Activated CD8-positive, alpha-beta memory T cell treated with anti-CD3 and anti-CD28 coated beads for 1 hour (primary cell): ENCODE measurements at regions not wholly inside any gene's neighbourhood (a gene's known extent, or its start where the extent isn't known, plus 50 kb on each side); places are given as distances from the start of the nearest gene placed in this dataset.
"Not testable (repeated sequence)": the region's sequence is repeated elsewhere in the genome, so short reads cannot be mapped to it uniquely, and the experiment has no call there.

Source experiments
- DNase-seq, 2 donors: peaks; one replicate each; pipeline ENCODE4 v3.0.0-alpha.2; 2020; ENCODE audit warnings: low read depth in 1 of 2; ENCODE audit errors: extremely low read depth in 1 of 2

DNA sequence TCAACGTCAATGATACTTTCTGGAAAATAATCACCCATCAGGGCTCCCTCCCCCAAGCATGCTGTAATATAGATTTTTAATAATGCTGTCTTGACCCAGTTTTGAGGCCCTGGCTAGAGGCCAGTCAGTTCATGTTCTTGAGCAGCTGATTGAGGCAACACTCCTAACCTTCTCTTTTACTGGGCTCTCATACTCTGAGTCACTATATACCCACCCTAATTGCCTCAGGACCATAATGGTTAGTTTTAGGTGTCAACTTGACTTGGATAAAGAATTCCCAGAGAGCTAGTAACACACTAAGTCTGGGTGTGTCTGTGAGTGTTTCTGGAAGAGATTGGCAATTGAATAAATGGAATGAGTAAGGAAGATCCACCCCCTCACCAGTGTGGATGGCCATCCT, 527.0 kb upstream of the ATP2B1 start:
- DNase-seq = no peak

DNA sequence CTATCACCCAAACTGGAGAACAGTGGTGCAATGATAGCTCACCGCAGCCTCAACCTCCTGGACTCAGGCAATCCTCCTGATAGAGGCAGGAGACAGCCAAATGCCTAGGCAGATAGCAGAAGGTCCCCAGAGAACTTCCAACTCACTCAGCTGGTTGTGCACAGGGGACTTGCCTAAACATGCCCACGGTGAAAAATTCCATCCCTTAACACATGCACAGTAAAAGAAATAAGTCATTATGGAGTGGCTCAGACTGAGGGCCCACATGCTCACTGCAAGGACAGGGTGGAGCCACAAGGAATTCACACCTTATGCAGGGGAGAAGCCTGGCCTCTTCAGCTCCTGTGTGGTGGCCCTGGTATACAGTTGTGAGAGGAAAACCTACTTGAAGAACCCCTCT, 525.8 kb upstream of the ATP2B1 start:
- no peak for DNase-seq

DNA sequence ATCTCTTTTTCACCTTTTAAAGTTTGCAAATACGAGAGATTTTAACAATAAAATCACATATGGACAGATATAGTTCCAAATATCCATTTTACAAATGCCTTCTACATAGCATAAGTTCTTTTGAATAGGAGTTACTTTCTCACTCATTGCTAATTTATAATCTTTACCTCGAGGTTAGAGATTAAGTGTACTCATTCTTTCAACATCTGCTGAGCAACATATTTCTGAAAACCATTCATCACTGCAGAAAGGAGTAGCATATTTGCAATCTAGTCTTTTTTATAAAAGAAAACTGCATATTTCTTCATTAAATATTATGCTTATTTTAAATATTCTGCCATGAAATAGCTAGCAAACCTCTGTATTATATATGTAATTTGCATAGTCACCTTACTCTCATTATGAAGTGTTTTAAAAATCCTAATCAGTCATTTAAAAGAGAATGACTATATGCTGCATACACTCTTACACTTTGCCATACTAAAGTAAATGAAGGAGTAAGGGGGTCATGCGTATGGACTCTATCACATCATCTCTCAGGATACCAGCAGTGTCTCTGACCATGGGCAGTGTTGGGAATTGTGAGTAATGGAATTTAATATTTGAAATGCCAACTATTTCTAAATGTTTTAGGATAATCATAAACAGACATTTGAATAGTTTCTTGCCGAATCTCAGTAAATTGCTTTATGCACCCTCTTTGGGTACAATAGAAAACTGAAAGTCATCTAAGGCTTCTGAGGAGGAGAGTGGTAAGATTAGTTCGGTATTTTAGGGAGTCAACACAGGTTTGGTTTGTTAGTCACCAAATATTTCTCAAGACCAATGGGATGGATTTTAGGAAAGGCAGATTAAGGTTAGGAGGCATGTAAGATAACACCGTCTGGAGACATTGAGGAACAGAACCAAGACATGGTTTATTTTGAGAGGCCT, 524.8 kb upstream of the ATP2B1 start:
- DNase-seq = no peak

DNA sequence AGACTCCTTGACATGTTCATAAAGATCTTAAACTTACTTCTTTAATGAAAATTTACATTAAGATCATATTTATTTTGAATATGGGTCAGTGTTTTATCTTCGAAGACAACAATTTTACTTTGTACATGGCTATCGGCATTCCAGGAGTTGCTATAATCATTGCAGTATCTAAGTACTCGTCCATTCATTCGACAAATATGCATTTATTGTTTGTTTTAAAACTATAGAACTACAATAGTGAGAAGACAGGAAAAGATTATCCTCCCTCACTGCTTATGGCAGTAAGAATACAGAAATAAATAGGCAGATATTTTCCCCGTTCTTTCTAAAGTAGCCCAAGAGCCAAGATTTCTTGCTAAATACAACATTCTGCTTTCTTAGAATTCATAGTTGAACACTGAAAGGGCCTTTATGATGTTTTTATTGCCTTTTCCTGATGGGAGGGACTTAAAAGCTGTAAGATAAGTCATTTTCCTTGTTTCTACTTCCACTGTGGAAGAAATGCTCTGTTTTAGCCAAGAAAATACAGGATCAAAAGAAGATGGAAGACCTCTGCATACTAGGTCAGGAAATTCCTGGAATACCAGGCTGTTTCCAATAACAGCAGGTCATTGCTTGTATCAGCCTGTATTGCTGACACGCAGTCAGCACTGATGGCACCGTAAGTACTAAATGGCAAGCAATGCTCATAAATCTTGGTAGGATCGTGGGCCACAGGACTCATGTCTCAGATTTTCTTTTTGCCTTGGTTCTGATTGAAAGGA, 521.0 kb upstream of the ATP2B1 start:
- no peak for DNase-seq

DNA sequence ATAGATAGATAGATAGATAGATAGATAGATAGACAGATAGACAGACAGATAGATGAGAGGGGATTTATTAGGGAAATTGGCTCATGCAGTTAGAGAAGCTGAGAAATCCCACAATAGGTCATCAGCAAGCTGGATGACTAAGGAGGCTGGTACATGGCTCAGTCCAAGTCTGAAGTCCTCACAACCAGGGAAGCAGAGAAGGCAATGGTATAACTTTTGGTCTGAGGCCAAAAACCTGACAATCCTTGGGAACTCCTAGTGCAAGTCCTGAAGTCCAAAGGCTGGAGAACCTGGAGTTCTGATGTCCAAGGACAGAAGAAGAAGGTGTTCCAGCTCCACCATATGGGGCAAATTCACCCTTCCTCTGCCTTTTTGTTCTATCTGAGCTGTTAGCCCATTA, 517.6 kb upstream of the ATP2B1 start:
- no peak for DNase-seq

DNA sequence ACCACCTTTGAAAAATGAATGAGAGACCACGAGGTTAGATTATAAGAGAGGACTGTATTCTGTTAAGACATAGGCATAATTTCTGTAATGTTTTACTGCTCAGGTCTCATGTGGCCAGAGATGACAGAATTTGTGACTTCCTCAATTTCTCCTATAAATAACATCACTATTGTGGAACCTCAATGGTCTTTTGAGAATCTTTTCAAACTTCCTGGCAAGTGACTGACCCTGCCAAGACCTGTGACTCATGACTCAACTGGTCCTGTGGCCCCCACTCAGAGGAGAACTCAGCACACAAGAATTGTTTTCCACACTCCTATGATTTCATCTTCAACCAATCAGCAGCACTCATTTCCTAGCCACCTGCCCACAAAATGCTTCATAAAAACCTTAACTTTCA, 508.2 kb upstream of the ATP2B1 start:
- DNase-seq = no peak

DNA sequence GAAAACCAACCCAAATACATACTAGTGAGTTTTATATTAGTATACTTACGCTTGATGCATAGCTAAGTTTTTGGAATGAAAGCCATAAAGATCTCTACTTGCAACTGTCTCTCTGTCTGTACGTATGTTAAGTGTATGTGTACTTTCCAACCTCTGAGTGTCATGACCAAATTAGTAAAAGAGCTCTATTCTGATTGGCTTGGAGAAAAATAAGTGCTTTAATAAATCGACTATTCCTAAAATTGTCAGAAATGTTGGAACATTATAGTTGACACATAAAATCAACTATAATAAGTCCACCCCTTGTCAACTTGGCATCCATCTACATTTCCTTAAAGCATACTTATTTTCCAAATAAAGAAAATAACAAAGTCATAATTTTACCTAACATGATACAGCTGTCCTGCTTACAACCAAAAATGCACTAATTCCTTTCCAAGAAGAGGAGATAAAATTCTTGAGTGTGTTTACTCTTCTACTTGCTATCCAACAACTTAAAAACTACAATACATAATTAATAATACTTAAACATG, 507.4 kb upstream of the ATP2B1 start:
- no peak for DNase-seq

DNA sequence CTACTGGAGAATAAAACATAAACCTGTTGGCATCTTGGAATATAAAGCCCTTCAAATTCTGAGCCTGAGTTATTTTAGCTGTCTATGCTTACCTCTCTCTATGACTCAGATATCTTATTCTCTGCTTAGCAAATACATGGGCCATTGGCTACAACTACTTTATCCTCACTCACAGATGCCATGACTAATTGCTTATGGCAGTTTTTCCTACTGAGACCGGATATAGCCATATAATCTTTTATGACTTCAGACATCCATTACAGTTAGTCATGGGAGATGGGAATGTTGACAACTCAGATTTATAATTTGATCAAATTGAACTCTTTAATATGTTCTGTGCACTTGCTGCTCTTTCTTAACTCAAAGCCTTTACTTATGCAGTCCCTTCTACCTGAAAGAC, 502.4 kb upstream of the ATP2B1 start:
- DNase-seq = no peak

DNA sequence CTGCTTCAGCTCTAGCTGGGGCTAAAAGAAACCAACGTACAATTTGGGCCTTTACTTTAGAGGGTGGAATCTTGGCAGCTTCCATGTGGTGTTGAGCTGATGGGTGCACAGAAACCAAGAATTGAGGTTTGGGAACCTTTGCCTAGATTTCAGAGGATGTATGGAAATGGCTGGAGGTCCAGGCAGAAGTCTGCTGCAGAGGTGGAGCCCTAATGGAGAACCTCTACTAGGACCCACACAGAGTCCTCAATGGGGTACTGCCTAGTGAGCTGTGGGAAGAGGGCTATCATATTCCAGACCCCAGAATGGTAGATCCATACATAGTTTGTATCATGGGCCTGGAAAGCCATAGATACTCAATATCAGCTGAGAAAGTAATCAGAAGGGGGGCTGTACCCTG, 500.4 kb upstream of the ATP2B1 start:
- DNase-seq = no peak

DNA sequence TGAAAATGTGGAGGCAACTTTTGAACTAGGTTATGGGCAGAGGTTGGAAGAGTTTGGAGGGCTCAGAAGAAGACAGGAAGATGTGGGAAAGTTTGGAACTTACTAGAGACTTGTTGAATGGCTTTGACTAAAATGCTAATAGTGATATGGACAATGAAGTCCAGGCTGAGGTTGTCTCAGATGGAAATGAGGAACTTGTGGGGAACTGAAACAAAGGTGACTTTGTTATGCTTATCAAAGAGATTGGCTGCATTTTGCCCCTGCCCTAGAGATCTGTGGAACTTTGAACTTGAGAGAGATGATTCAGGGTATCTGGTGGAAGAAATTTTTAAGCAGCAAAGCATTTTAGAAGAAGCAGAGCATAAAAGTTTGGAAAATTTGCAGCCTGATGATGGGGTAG, 499.7 kb upstream of the ATP2B1 start:
- DNase-seq = not testable (repeated sequence)

DNA sequence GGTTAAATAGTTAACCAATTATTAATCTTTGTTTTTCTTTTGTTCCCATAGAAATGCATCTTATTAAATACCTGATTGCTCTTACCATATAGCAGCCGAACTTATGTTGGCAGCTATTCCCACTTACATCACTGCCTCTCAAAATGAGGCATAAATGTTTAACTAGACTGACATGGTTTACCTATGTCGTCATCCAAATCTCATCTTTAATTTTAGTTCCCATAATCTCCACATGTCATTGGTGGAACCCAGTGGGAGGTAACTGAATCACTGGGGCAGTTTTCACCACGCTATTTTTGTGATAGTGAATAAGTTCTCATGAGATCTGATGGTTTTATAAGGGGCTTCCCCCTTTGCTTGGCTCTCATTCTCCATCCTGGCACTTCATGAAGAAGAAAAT, 499.2 kb upstream of the ATP2B1 start:
- DNase-seq = no peak

DNA sequence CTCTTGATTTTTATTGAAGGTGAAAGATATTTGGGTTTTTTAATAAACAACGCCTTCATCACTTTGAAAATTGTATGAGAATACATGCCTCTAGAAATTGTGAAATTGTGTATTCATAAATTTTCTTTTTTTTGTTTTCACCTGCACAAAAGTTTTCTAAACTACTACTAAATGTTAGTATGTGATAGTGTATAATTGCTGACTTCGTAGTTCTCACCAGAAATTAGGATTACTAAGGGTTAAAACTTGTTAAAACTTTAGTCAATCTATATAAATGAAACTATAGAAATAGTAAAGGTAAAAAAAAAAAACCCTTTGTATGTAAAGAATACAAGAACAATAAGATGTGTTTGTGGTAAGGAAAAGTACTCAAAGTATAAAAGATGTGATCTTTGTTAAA, 496.5 kb upstream of the ATP2B1 start:
- DNase-seq = no peak

DNA sequence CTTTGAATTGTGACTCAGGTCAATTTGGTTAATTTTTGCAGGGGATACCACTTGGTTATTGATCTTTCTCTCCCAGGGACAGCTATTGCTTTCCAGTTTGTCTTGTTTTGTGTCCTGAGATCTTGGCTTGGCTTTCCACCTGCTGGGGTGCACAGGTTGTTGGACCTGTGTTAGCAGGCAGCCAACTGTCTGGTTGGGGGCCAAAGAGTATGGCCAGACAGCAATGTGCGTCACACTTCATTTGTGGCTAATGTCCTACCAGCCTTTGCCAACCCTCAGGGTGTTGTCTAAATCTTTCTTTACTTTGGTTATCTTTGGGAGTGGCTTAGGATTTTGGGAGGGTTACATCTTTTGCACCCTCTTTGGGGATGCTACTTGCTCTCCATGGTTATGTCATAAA, 494.9 kb upstream of the ATP2B1 start:
- DNase-seq = no peak

DNA sequence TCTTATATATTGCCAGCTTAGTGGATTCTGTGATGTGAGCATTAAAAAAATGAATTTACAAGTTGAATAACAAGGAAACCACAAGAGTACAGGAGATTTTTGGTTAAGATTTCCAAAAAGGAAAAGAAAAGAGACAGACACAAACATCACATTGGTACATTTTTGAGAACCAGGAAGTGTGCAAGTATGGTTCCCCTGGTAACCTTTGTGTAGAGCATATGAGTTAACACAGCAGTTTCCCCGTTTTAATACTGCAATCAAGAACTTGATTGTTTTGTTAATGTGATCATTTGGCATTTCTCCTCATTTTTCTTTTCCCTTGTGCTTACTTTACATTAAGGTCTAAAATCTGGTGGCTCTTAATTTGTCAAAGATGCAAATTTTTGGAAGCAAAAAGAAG, 490.4 kb upstream of the ATP2B1 start:
- no peak for DNase-seq

DNA sequence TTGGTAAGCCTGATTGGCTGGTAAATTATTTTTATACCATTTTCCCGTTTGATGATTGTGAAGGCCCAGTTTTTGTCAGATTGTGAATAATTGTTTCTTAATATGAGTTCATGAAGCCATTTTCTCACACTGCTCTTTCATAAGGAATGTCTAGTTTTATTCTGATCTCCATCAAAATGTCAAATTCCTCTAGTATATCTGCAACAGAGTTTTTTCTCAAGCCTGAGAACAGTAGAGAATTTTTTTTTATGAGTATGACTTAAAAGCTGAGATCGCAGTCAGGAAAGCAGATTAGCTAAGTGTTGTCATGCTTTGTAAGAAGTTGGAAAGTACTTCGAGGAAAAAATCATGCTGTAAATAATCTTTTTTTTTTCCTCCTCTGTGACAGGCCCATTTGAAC, 484.9 kb upstream of the ATP2B1 start:
- DNase-seq = no peak

DNA sequence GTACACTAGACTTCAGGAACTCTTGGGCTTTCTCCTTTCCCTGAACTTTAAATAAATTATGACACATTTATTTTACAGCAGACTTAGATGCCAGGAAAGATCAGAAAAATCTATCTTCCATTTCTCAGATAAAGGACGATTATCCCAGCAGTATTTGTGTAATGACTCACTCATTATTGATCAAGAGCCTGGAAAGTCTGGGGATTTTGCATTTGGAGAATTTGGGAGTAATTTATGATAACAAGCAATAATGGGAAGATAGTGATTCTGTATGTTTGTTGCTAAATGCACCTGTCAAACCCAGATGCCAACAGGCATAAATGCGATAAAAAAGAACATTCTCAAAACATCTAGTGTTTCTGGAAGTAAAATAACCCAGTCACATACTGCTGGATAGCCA, 480.2 kb upstream of the ATP2B1 start:
- no peak for DNase-seq

DNA sequence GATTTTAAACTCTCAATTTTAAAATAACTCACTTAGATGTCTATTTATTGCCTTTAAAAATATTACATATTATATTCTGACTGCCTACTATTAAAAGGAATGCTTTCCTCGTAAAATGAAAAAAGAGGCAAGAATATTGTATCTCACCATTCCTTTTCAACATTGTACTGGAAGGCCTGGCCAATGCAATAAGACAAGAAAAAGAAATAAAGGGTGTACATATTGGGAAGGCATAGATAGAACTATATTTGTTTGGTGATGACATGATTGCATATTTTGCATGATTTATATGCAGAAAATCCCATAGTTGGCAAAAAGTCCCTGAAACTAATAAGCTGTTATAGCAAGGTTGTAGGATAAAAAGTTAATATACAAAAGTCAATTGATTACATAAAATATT, 474.6 kb upstream of the ATP2B1 start:
- DNase-seq = no peak

DNA sequence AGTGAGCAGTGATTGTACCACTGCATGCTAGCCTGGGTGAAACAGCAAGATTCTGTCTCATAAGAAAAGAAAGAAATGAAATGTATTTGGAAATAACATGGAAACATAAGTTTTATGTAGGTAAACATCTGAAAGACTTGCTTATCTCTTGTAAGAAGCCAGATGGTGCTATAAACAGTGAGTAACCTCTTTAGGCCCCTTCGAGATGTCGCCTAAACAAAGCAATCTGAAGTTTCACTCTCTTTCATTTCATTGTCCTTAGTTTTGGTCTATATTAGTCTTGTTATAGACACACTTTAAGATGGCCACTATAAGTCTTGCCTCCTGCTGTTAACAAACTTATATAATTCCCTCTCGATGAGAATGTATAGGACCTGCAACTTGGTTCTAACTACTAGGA, 472.6 kb upstream of the ATP2B1 start:
- no peak for DNase-seq

DNA sequence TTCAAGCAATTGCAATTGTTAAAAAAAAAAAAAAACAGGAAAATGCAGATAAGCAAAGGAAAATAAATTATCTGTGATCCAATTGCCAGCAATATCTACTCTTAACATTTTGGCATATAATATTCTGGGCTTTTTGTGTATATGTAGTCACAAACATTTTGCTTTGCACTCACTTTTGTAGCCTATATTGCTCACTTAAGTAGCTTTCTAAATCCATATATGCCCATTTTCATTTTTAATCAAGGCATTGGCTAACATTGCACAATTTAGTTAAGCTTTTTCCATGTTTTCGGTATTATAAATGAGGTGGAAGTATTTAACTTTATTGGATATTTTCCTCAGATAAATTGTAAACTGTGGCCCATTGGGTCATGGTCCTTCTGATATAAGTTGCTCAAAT, 466.3 kb upstream of the ATP2B1 start:
- no peak for DNase-seq

DNA sequence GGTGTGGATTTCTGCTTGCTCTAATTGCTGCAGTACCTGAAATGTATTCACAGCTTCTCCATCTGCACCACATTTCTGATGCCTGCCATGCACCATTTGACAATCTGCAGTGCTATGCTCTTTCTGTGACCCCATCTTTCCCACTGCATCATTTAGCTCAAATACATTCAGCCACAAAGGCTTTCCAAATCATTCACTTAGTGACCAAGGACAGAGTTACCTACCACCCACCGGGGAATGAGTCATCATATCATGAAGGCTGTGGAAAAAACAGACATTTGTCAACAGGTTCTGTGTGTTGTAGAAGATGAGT, 465.5 kb upstream of the ATP2B1 start:
- DNase-seq = no peak

DNA sequence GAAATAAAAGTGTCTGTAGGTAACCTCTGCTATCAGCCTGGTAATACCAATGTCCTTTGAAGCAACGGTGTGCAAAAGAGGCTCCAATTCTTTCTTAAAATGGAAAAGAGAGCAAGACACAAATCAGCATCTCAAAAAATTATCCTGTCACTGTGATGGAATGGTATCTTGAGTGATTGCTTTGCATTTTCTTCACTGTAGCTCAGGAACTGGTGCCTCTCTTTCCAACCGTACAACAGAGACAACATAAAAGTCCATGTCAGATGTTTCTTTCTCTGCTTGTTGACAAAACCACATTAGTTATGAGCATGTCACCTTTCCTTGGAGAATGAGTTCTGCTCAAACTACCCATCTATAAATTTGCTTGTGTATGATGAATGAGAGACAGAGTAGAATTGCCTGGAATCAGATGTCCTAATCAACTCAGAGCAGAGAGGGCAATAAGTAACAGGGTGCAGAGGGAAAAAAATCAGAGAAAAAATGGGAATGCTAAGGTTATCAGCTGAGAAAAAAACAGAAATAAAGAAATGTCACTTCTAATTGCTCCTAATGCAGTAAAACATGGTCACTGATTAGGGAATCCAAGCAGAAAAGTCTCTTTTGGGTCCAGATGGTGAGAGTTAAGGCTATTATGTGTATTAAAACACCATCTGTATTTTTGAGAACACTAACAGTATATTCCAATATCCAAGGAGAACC, 465.0 kb upstream of the ATP2B1 start:
- DNase-seq = no peak

DNA sequence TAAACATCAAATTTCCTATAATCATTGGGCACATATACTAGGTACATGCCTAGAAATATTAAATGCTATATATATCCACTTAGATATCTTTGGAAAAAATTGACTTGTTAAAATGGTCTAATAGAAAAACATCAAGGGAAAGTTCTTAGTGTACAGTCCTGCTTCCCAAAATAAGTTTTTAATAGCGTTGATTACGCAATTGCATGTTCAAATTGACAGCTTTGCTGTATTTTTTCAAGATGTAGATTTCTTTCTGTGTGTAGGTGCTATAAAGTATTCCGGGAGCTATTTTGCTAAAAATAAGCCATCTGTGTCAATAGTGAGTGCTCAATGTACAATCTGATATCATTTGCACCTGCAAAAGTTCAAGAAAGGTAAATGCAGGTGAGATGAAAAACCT, 463.9 kb upstream of the ATP2B1 start:
- no peak for DNase-seq
